Activated naive CD4-positive, alpha-beta T cell treated with anti-CD3 and anti-CD28 coated beads, Interleukin-2, amount 10 ng/mL, durations not matched to agents 7 days and 5 days (primary cell): ENCODE measurements at regions not wholly inside any gene's neighbourhood (a gene's known extent, or its start where the extent isn't known, plus 50 kb on each side); places are given as distances from the start of the nearest gene placed in this dataset.

Source experiments
- CTCF ChIA-PET: fragments of 350-600 bp; sonication (Branson Sonifier 250); formaldehyde crosslinking; loops from one replicate; lab custom pipeline; 2021; ENCODE audit warnings: antibody characterized with exemption; lab: Charles Lee
- DNase-seq: peaks from one replicate; pipeline ENCODE4 v3.0.0-alpha.2; 2020
- H3K27ac Mint-ChIP-seq: one replicate; pipeline ENCODE4 v1.8.0; 2021; ENCODE audit warnings: mild to moderate bottlenecking, moderate library complexity, mixed read lengths
- H3K27me3 Mint-ChIP-seq: one replicate; pipeline ENCODE4 v1.8.0; 2021; ENCODE audit warnings: mild to moderate bottlenecking, mixed read lengths
- H3K36me3 Mint-ChIP-seq: one replicate; pipeline ENCODE4 v1.8.0; 2021; ENCODE audit warnings: mixed read lengths
- H3K4me1 Mint-ChIP-seq: one replicate; pipeline ENCODE4 v1.8.0; 2021; ENCODE audit warnings: mixed read lengths
- H3K4me3 Mint-ChIP-seq: one replicate; pipeline ENCODE4 v1.8.0; 2021; ENCODE audit warnings: mild to moderate bottlenecking, moderate library complexity, mixed read lengths
- H3K9me3 Mint-ChIP-seq: one replicate; pipeline ENCODE4 v1.8.0; 2021; ENCODE audit warnings: mixed read lengths

- no peak for DNase-seq
- Mint-ChIP-seq H3K4me3 (no peak overlapping the region), H3K27me3 (peaks cover 48% of the 10 kb centered on the region), H3K27ac (no peak overlapping the region), H3K9me3 (peaks cover 9% of the 10 kb centered on the region), H3K36me3 (no peaks in the 10 kb centered on the region), H3K4me1 (no peaks in the 10 kb centered on the region)
- CTCF ChIA-PET, result no interaction called here
Measured at GRCh38 chr19:5392486-5392885, 51.9 kb upstream of the PTPRS start.

GRCh38 chr19:5393088-5393487 is 52.5 kb upstream of the PTPRS start:
- no peaks in the 10 kb centered on the region for H3K4me1 Mint-ChIP-seq
- no peak for DNase-seq
- H3K36me3 Mint-ChIP-seq, result no peaks in the 10 kb centered on the region
- CTCF ChIA-PET, result no interaction called here
- peaks cover 8% of the 10 kb centered on the region for H3K9me3 Mint-ChIP-seq
- H3K4me3 Mint-ChIP-seq, result no peak overlapping the region
- peaks cover 52% of the 10 kb centered on the region for H3K27me3 Mint-ChIP-seq
- no peak overlapping the region for H3K27ac Mint-ChIP-seq

- Mint-ChIP-seq H3K9me3 (peaks cover 3% of the 10 kb centered on the region), H3K27ac (no peak overlapping the region), H3K4me3 (no peak overlapping the region), H3K27me3 (peaks cover 55% of the 10 kb centered on the region), H3K36me3 (no peaks in the 10 kb centered on the region), H3K4me1 (no peaks in the 10 kb centered on the region)
- CTCF ChIA-PET, result no interaction called here
- no peak for DNase-seq
Measured at GRCh38 chr19:5394551-5395505, 54.2 kb upstream of the PTPRS start.

GRCh38 chr19:5395556-5395955 is 54.9 kb upstream of the PTPRS start:
- no peak overlapping the region for H3K4me3 Mint-ChIP-seq
- no peak for DNase-seq
- no peaks in the 10 kb centered on the region for H3K4me1 Mint-ChIP-seq
- CTCF ChIA-PET, result no interaction called here
- peaks cover 3% of the 10 kb centered on the region for H3K9me3 Mint-ChIP-seq
- no peak overlapping the region for H3K27ac Mint-ChIP-seq
- peaks cover 55% of the 10 kb centered on the region for H3K27me3 Mint-ChIP-seq
- no peaks in the 10 kb centered on the region for H3K36me3 Mint-ChIP-seq

GRCh38 chr19:5396096-5396939 is 55.7 kb upstream of the PTPRS start:
- CTCF ChIA-PET, result no interaction called here
- Mint-ChIP-seq H3K36me3 (no peaks in the 10 kb centered on the region), H3K4me1 (no peaks in the 10 kb centered on the region), H3K27ac (no peak overlapping the region), H3K4me3 (no peak overlapping the region), H3K27me3 (peaks cover 55% of the 10 kb centered on the region), H3K9me3 (peaks cover 3% of the 10 kb centered on the region)
- no peak for DNase-seq

GRCh38 chr19:5396963-5397362 is 56.4 kb upstream of the PTPRS start:
- H3K36me3 Mint-ChIP-seq, result no peaks in the 10 kb centered on the region
- H3K27me3 Mint-ChIP-seq, result peaks cover 55% of the 10 kb centered on the region
- H3K4me3 Mint-ChIP-seq, result no peak overlapping the region
- H3K4me1 Mint-ChIP-seq, result no peaks in the 10 kb centered on the region
- no peak overlapping the region for H3K27ac Mint-ChIP-seq
- CTCF ChIA-PET, result no interaction called here
- no peak for DNase-seq
- H3K9me3 Mint-ChIP-seq, result peaks cover 3% of the 10 kb centered on the region

GRCh38 chr19:5397804-5398692 is 57.2 kb upstream of the ZNRF4 start:
- no peaks in the 10 kb centered on the region for H3K4me1 Mint-ChIP-seq
- H3K36me3 Mint-ChIP-seq, result no peaks in the 10 kb centered on the region
- peaks cover 3% of the 10 kb centered on the region for H3K9me3 Mint-ChIP-seq
- H3K27ac Mint-ChIP-seq, result no peak overlapping the region
- no peak overlapping the region for H3K4me3 Mint-ChIP-seq
- CTCF ChIA-PET, result no interaction called here
- no peak for DNase-seq
- peaks cover 54% of the 10 kb centered on the region for H3K27me3 Mint-ChIP-seq

- Mint-ChIP-seq H3K27me3 (peaks cover 48% of the 10 kb centered on the region), H3K36me3 (no peaks in the 10 kb centered on the region), H3K4me3 (no peak overlapping the region), H3K9me3 (peaks cover 3% of the 10 kb centered on the region), H3K4me1 (no peaks in the 10 kb centered on the region), H3K27ac (no peak overlapping the region)
- CTCF ChIA-PET, result no interaction called here
- DNase-seq, result no peak
Measured at GRCh38 chr19:5398693-5399057, 56.5 kb upstream of the ZNRF4 start.

GRCh38 chr19:5403968-5404640 is 51.1 kb upstream of the ZNRF4 start:
- Mint-ChIP-seq H3K4me3 (no peak overlapping the region), H3K9me3 (peaks cover 11% of the 10 kb centered on the region)

More at GRCh38 chr19:5403968-5404640, 51.1 kb upstream of the ZNRF4 start:
- DNase-seq, result peak; percentile 83
- Mint-ChIP-seq H3K27ac (no peak overlapping the region), H3K27me3 (peaks cover 3% of the 10 kb centered on the region), H3K36me3 (no peaks in the 10 kb centered on the region), H3K4me1 (no peaks in the 10 kb centered on the region)
- CTCF ChIA-PET, result no interaction called here
